GM12892 (cell line): ENCODE measurements at regions not wholly inside any gene's neighbourhood (a gene's known extent, or its start where the extent isn't known, plus 50 kb on each side); places are given as distances from the start of the nearest gene placed in this dataset.

ENCODE experiments used
- POLR2A ChIP-seq: IDR thresholded peaks from 2 replicates; pipeline ENCODE4 v1.6.1; 2011; ENCODE audit warnings: low read depth, low read length, control low read depth
- POLR2AphosphoS5 ChIP-seq: IDR thresholded peaks from 2 replicates; pipeline ENCODE4 v1.6.1; 2011; ENCODE audit warnings: low read depth, low read length, control low read depth
- TAF1 ChIP-seq: IDR thresholded peaks from 2 replicates; pipeline ENCODE4 v1.6.1; 2011; ENCODE audit warnings: low read depth, mild to moderate bottlenecking, control low read depth, low read length, borderline replicate concordance

DNA sequence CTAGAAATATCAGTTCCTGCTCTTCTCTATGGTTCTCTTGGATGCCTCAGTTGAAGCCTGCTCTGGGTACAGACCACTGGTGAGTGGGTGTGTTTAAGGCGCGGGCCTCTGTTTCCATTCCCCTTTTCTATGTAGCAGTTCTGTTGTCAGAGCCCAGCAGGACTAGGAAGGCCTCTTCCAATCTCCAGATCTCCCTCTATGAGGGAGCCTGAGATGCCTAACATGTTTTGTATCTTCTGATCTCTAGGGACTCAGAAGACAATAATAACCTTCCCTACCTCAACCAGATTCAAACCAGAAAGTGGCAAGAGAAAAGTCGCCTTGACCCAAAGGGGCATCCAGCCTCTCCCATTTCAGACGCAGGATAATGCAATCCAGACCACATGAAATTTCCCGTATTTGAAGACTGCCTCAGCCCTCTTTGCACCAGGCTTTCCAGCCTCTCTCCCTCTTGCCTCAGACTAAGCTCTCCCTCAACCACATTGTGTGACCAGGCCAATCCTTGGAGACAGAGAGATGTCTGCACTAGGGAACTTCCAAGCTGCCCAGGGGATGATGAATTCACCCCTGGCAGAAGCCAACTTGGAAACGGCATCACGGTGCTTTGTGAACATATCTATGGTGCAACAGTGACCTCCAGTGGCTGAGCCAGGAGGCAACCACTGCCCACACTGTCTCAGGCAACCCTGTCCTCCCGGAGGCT, 150.1 kb upstream of the UBASH3B start:
- TF ChIP-seq POLR2AphosphoS5 (no peak), POLR2A (no peak), TAF1 (no peak)
